ENCODE measurements at regions not wholly inside any gene's neighbourhood (a gene's known extent, or its start where the extent isn't known, plus 50 kb on each side); places are given as distances from the start of the nearest gene placed in this dataset.

DNA sequence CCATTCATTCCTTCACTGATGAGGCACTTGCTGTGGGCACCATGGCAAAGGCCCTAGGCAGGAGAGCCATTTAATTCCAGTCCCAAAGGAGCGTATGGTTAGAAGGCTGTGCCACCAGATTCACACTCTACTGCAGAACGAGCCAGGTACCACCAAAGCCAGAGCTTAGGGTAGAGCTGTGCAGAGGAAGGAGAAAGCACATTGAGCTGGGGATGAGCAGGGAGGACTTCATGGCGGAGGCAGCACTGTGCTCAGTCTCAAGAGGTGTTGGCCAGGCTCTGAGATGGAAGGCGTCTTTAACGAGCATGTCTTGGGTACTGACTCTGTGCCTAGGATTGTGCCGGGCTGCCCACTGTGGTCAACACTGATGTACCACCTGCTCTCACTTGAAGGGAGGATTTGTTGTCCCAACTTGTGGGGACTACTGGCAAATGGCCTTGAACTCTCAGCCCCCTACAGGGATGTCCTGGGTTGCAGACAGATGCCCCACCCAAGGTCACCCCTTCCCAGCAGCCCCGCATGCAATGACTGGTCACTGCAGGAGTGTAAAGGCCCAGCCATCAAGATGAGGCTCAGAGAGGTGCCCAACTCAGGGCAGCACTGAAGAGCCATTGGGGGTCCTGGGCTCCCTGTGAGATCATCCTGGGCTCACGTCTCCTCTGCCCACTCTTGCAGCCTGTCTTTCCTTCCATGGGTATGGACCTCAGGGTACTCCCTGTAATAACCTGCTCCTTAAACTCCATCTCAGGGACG, 251.4 kb downstream of the GLI2 start:
- TF ChIP-seq, protein P1, sequence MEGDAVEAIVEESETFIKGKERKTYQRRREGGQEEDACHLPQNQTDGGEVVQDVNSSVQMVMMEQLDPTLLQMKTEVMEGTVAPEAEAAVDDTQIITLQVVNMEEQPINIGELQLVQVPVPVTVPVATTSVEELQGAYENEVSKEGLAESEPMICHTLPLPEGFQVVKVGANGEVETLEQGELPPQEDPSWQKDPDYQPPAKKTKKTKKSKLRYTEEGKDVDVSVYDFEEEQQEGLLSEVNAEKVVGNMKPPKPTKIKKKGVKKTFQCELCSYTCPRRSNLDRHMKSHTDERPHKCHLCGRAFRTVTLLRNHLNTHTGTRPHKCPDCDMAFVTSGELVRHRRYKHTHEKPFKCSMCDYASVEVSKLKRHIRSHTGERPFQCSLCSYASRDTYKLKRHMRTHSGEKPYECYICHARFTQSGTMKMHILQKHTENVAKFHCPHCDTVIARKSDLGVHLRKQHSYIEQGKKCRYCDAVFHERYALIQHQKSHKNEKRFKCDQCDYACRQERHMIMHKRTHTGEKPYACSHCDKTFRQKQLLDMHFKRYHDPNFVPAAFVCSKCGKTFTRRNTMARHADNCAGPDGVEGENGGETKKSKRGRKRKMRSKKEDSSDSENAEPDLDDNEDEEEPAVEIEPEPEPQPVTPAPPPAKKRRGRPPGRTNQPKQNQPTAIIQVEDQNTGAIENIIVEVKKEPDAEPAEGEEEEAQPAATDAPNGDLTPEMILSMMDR (IDR thresholded peaks at IDR 0.05) = no peak
- no peak for TF ChIP-seq POLR2AphosphoS5 (IDR thresholded peaks at IDR 0.05)
- TF ChIP-seq POLR2A (IDR thresholded peaks at IDR 0.05) = no peak

All from upper lobe of left lung (tissue), 4 donors.